Ovary (tissue), 3 donors: ENCODE measurements at regions not wholly inside any gene's neighbourhood (a gene's known extent, or its start where the extent isn't known, plus 50 kb on each side); places are given as distances from the start of the nearest gene placed in this dataset.

Source experiments
- EP300 ChIP-seq: sonication (generic); formaldehyde crosslinking; IDR thresholded peaks from one replicate; pipeline ENCODE4 v1.6.1; 2017; ENCODE audit warnings: antibody characterized with exemption
- POLR2A ChIP-seq: fragments of 450-650 bp; IDR thresholded peaks from one replicate; pipeline ENCODE4 v1.6.1; 2017; ENCODE audit warnings: antibody characterized with exemption, mild to moderate bottlenecking, moderate library complexity
- TF ChIP-seq, protein P1 (sequence below), 3 donors: fragments of 450-650 bp in 2 of 3; fragments of 200-600 bp in 1 of 3; IDR thresholded peaks; one replicate each; pipeline versions ENCODE4 v1.5.1 to v1.8.0; 2016 to 2022; ENCODE audit warnings: antibody characterized with exemption in 3 of 3, mild to moderate bottlenecking in 1 of 3
- donor health status: DM: no; HTN: no; CAD: no.

DNA sequence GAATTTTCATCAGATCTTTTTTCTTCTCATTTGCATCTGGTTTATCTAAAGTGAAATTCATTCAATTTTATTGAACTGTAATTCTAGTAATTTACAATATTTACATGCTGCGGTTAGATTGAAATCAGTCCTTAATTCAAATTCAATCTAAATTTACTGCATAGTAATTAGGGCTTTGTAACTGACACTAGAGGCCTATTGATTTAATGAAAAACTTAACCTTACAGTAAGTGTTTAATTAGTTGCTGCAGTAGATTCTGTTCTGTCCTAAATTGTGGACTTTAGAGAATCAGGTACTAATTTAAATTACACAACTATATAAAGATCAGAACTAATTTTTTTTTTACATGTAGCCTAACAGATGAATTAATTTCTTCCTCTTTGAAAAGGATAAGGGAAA is 758.8 kb upstream of the TENM3 start:
- TF ChIP-seq, protein P1, sequence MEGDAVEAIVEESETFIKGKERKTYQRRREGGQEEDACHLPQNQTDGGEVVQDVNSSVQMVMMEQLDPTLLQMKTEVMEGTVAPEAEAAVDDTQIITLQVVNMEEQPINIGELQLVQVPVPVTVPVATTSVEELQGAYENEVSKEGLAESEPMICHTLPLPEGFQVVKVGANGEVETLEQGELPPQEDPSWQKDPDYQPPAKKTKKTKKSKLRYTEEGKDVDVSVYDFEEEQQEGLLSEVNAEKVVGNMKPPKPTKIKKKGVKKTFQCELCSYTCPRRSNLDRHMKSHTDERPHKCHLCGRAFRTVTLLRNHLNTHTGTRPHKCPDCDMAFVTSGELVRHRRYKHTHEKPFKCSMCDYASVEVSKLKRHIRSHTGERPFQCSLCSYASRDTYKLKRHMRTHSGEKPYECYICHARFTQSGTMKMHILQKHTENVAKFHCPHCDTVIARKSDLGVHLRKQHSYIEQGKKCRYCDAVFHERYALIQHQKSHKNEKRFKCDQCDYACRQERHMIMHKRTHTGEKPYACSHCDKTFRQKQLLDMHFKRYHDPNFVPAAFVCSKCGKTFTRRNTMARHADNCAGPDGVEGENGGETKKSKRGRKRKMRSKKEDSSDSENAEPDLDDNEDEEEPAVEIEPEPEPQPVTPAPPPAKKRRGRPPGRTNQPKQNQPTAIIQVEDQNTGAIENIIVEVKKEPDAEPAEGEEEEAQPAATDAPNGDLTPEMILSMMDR (IDR thresholded peaks at IDR 0.05), result no peak
- TF ChIP-seq POLR2A, result no peak
- TF ChIP-seq EP300, result no peak
